ENCODE measurements at regions not wholly inside any gene's neighbourhood (a gene's known extent, or its start where the extent isn't known, plus 50 kb on each side); places are given as distances from the start of the nearest gene placed in this dataset.

DNA sequence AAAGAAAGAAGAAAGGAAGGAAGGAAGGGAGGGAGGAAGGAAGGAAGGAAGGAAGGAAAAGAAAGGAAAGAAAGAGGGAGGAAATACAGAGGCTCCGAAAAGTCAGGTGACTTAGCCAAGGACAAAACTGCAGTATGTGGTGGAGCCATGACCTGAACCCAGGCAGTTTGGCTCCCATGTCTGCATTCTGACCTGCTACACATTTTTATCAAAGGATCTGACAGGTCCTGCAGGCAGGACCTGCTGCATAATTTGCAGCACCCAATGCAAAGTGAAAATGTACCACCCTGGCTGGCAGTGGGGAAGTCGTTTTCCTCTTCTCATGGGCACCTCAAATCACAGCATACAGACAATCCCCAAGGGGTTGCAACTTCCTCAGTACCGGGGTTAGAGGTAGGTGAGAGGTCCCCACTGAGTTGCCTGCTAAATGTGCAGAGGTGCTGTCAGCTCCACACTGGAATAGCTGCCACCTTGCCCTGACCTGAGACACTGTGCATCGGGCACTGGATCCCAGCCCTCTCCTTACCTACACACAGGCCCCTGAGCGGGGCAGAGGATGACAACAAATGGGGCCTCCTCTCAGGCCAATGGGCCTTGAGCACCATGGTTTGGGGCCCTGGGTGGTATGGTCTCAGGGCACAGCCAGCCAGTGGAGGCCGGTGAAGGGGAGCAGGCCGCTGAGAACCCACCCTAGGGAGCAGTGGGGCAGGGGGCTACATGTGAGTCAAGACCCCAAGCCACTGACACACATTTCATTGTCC is 175.1 kb downstream of the SHQ1 start:
- no peaks in the 10 kb centered on the region for H3K4me1 Mint-ChIP-seq
- DNase-seq: no peak
- no peak overlapping the region for H3K4me3 Mint-ChIP-seq
- no peak overlapping the region for H3K27ac Mint-ChIP-seq
- CTCF ChIA-PET: interaction anchor here (2.4 kb wide), 1 partner anchor 7 kb away, joined by 7 read pairs; no protein-coding TSS in a partner anchor
- H3K9me3 Mint-ChIP-seq: no peaks in the 10 kb centered on the region
- POLR2A ChIA-PET: no interaction called here
- no peaks in the 10 kb centered on the region for H3K36me3 Mint-ChIP-seq (ENCODE audit: low read depth)
- H3K27me3 Mint-ChIP-seq: no peaks in the 10 kb centered on the region

DNA sequence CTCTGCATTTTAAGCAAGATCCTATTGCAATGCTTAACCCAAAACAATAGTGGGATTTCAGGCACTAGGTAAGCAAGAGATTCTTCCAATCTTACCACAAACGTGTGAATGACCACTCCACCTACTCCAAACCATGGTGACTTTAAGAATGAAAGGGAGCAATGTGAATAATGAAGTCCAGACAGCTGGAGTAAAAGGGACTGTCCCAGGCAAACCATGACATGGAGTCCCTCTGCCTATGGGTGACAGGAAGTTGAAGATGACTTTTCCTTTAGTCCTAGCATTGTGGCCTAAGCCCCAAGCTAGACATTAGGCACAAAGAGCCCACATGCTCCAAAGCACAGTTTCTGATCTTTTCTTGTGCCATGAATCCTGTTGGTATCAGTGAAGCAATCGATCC is 179.0 kb downstream of the SHQ1 start:
- Mint-ChIP-seq H3K36me3 (ENCODE audit: low read depth) (no peaks in the 10 kb centered on the region), H3K4me1 (no peaks in the 10 kb centered on the region), H3K27ac (no peak overlapping the region), H3K27me3 (no peaks in the 10 kb centered on the region), H3K9me3 (no peaks in the 10 kb centered on the region), H3K4me3 (no peak overlapping the region)
- DNase-seq: no peak
- POLR2A ChIA-PET: no interaction called here
- CTCF ChIA-PET: no interaction called here

DNA sequence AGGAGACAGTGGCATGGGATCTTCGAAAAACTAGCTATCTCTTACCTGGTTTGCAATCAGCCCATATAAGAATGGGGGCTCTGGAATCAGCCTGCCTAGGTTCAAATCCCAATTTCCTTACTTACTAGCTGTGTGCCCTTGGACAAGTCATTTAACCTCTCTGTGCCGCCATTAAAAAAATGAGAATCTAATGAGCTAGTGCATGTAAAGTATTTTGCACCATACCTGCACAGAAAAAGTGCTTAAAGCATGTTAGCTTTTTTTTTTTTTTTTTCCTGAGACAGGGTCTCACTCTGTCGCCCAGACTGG is 181.8 kb downstream of the SHQ1 start:
- H3K27me3 Mint-ChIP-seq: no peaks in the 10 kb centered on the region

DNA sequence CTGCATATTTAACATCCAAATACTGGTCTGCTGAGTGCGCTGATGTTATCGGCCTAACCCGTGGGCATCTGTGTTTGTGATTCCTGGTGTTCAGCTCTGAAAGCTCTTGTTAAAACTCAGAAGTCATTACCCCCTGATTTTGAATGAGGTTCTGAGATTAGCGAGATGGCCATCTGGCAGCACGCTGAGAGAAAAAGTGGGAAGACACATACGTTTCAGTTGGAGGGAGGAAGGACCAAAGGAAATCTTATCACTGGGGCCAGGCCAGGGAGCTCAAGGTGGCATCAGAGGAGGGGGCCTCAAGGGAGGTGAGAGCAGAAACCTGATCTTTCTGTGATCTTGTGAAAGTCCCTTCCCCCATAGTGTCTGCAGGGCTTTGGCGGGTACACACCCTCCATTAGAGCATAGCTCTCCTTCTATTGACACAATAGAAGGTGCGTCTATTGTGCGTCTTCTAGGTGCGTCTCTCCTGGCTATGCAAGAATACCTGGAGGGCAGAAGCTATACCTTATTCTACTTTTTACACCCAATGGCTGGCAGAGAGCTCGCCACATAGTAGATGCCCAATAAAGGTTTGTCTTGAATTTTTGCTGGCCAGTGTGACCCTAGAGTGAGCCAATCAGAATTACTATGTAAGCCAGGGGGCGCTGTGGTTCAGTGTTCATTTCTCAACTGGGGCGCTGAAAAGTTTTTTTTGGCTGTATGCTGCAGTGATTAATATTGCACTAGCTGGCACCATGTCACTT is 182.4 kb downstream of the SHQ1 start:
- H3K4me3 Mint-ChIP-seq: no peak overlapping the region
- ChIA-PET CTCF (interaction anchor here (0.7 to 2.4 kb wide), 20 partner anchors 8 to 790 kb away, joined by 3 to 27 read pairs (median 3); no protein-coding TSS in a partner anchor), POLR2A (no interaction called here)
- no peaks in the 10 kb centered on the region for H3K9me3 Mint-ChIP-seq
- no peaks in the 10 kb centered on the region for H3K4me1 Mint-ChIP-seq
- no peak overlapping the region for H3K27ac Mint-ChIP-seq
- H3K27me3 Mint-ChIP-seq: no peaks in the 10 kb centered on the region
- DNase-seq: peak; percentile 67
- H3K36me3 Mint-ChIP-seq (ENCODE audit: low read depth): no peaks in the 10 kb centered on the region

More for the DNA sequence above, 181.8 kb downstream of the SHQ1 start:
- DNase-seq: no peak
- H3K4me1 Mint-ChIP-seq: no peaks in the 10 kb centered on the region
- ChIA-PET CTCF (interaction anchor here (0.7 to 2.4 kb wide), 14 partner anchors 8 to 791 kb away, joined by 3 to 27 read pairs (median 3); no protein-coding TSS in a partner anchor), POLR2A (no interaction called here)
- H3K27ac Mint-ChIP-seq: no peak overlapping the region
- H3K36me3 Mint-ChIP-seq (ENCODE audit: low read depth): no peaks in the 10 kb centered on the region
- no peaks in the 10 kb centered on the region for H3K9me3 Mint-ChIP-seq
- H3K4me3 Mint-ChIP-seq: no peak overlapping the region

DNA sequence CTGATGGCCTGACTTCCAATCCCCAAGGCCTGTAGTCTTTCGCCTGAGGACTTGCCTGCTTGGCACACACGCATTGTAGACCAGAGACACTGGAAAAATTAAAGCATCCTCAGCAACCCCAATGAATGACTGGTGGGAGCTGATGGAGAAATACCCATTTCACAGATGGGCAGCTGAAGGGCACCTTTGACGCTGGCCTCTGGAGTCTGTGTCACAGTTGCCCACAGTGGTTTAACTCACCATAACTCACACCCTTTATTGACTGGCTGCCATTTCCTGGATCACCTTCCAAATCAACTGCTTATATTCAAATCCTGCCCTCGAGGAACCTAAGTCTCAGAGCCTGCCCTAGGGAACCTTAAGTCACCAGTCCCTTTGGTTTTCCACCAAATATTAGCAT is 183.1 kb downstream of the SHQ1 start:
- ChIA-PET CTCF (interaction anchor here (0.9 to 2.4 kb wide), 8 partner anchors 8 to 790 kb away, joined by 3 to 27 read pairs (median 4); no protein-coding TSS in a partner anchor), POLR2A (no interaction called here)
- H3K27me3 Mint-ChIP-seq: no peaks in the 10 kb centered on the region
- H3K27ac Mint-ChIP-seq: no peak overlapping the region
- no peaks in the 10 kb centered on the region for H3K4me1 Mint-ChIP-seq
- no peaks in the 10 kb centered on the region for H3K36me3 Mint-ChIP-seq (ENCODE audit: low read depth)
- H3K4me3 Mint-ChIP-seq: no peak overlapping the region
- H3K9me3 Mint-ChIP-seq: no peaks in the 10 kb centered on the region
- no peak for DNase-seq

DNA sequence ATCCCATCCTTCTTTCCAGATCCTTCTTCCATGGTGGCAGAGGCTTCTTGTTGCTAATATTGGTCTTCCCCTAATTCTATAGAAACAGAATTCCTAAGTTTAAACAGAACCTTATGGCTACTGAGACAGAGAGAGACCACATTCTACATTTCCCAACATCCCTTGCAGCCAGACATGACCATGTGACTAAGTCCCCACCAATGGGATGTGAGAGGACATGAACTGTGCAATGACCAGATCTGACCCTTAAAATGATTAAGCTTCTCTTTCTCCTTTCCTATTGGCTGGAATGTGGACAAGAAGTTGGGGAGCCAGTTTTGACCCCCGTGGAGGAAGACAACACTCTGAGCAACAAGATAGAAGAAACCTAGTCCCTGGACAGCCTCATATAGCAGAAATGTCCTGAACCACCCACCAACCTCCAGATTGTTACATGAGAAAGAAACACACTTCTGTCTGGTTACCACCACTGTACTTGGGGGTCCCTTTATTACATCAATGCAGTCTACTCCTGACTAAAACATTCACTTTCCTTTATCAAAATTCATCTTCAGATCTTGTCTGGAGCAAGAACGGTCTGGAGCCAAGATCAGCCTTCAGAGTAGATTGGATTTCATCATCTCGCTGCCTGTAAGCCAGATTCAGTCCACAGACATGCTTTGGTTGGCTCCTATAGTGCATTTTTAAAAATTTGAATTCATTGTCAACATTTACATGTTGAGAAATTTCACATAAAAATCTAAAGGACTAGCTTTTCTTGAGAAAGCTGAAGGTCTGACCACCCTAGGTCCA is 183.9 kb downstream of the SHQ1 start:
- Mint-ChIP-seq H3K36me3 (ENCODE audit: low read depth) (no peaks in the 10 kb centered on the region), H3K4me1 (no peaks in the 10 kb centered on the region), H3K27me3 (no peaks in the 10 kb centered on the region), H3K4me3 (no peak overlapping the region), H3K9me3 (no peaks in the 10 kb centered on the region), H3K27ac (no peak overlapping the region)
- POLR2A ChIA-PET: no interaction called here
- CTCF ChIA-PET: interaction anchor here (1.0 kb wide), 1 partner anchor 45 kb away, joined by 3 read pairs; no protein-coding TSS in a partner anchor
- no peak for DNase-seq

DNA sequence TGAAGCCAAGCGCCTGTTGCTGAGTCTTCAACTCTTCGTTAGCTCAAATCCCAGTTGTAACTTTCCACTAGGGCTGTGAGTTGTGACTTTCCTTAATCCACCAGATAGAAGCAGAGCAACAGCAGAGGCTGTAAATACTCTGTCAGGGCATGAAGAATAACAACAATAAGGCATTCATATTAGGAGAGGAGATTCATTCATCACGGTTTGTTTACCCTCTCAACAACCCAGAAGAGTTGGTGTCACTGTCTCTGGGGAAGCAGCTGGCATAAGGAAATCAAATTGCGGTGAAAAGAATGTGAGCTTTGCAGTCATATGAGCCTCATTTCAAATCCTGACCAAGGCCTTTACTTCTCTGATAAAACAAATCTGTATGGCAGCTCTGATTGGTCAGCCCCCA is 184.8 kb downstream of the SHQ1 start:
- Mint-ChIP-seq H3K36me3 (ENCODE audit: low read depth) (no peaks in the 10 kb centered on the region), H3K4me3 (no peak overlapping the region), H3K27me3 (no peaks in the 10 kb centered on the region), H3K27ac (no peak overlapping the region), H3K4me1 (peaks cover 2% of the 10 kb centered on the region), H3K9me3 (no peaks in the 10 kb centered on the region)
- ChIA-PET CTCF (no interaction called here), POLR2A (no interaction called here)
- no peak for DNase-seq

DNA sequence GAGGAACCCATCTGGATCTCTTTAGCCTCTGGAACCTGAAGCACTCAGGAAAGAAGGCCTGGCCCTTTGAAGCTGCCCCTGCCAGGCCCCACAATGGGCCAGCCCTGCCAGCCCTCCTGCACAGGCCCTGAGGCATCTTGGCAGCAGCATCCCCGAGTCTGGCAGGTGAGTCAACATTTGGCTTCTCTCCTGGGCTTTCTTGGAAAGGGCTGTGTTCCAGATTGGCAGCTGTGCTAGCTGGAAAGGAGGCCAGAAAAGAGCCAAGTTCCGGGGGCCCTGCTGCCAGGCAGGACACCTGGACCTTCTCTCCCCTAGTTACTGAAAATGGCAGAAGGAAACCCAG is 187.2 kb downstream of the SHQ1 start:
- H3K4me3 Mint-ChIP-seq: no peak overlapping the region
- H3K36me3 Mint-ChIP-seq (ENCODE audit: low read depth): no peaks in the 10 kb centered on the region
- no peaks in the 10 kb centered on the region for H3K9me3 Mint-ChIP-seq
- POLR2A ChIA-PET: no interaction called here
- no peaks in the 10 kb centered on the region for H3K27me3 Mint-ChIP-seq
- CTCF ChIA-PET: interaction anchor here (1.1 kb wide), 1 partner anchor 160 kb away, joined by 4 read pairs; no protein-coding TSS in a partner anchor
- H3K4me1 Mint-ChIP-seq: peaks cover 13% of the 10 kb centered on the region
- H3K27ac Mint-ChIP-seq: no peak overlapping the region
- DNase-seq: no peak

DNA sequence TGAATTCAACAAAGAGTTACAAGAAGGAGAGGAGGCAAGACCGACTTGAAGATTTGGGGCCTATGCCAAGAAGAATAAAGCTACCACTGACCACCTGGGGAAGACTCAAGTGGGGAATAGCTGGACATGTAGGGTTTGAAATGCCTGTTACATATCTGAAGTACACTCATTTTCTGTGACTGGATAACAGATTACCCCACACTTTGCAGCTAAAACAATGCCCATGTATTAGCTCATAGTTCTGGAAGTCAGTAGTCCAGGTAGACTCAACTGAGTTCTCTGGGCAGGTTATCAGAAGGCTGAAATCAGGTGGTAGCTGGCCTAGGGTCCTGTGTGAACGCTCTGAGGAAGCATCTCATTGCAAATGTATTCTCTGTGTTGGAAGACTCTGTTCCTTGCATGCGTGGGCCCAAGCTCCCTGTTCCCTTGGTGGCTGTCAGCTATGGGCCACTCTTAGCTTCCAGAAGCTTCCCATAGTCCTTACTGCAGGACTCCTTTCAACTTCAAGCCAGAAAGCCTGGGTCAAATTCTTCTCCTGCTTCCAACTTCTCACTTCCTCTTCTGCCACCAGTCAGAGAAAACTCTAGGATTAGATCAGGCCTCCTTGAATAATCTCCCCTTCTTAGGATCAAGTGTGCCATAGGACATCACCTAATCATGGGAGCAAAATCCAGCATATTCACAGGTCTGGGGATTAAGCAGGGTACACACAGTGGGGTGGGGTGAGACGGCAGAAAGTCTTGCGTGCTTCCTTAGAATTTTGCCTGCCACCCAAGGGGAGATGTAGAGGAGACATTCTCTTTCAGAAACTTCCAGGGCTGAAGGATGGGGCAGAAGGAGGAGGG is 187.8 kb downstream of the SHQ1 start:
- DNase-seq: no peak
- Mint-ChIP-seq H3K27me3 (no peaks in the 10 kb centered on the region), H3K36me3 (ENCODE audit: low read depth) (no peaks in the 10 kb centered on the region), H3K27ac (no peak overlapping the region), H3K4me3 (no peak overlapping the region), H3K4me1 (peaks cover 13% of the 10 kb centered on the region), H3K9me3 (no peaks in the 10 kb centered on the region)
- ChIA-PET POLR2A (no interaction called here), CTCF (interaction anchor here (0.9 to 1.6 kb wide), 4 partner anchors 10 to 161 kb away, joined by 3 to 7 read pairs (median 4); no protein-coding TSS in a partner anchor)

DNA sequence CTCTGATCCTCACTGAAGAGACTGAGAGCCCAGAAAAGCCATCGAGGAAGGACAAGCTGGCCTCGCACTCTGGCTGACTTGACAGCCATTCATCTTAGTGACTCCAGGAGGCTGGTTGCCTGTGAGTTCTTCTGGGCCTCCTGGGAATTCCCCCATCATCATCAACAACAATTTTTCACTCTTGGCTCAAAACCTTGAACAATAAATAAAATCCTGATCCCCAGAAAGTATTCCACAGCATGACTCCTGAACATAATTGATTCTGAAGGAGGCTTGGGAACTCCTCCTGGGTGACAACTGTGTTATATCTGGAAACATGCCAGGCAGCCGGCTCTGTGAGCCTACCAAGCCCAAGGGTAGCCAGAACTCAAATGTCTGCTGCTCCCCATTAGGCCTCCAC is 188.6 kb downstream of the SHQ1 start:
- ChIA-PET CTCF (interaction anchor here (1.4 to 1.6 kb wide), 2 partner anchors 14 to 32 kb away, joined by 4 to 7 read pairs; no protein-coding TSS in a partner anchor), POLR2A (no interaction called here)
- Mint-ChIP-seq H3K4me3 (no peak overlapping the region), H3K27ac (no peak overlapping the region), H3K4me1 (peaks cover 16% of the 10 kb centered on the region), H3K27me3 (peaks cover 5% of the 10 kb centered on the region), H3K9me3 (no peaks in the 10 kb centered on the region), H3K36me3 (ENCODE audit: low read depth) (no peaks in the 10 kb centered on the region)
- DNase-seq: no peak

DNA sequence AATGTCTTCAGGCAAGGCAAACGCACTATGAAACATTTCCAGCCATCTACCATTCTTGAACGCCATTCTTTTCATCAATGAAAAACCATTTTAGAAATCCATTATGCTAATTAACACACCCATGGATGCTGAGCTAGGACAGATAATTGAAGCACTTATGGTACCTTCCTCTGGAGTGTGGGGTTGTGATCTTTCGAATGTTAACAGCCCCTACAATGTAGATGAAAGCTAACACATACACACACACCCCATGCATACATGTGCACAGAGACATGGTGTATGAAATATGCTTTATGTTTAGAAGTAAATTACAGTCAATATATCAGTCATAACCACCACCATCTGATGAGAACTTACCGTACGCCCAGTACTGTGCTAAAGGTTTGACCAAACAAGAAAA is 189.1 kb downstream of the SHQ1 start:
- DNase-seq: no peak
- CTCF ChIA-PET: interaction anchor here (1.4 to 1.6 kb wide), 2 partner anchors 14 to 32 kb away, joined by 4 to 7 read pairs; no protein-coding TSS in a partner anchor
- H3K36me3 Mint-ChIP-seq (ENCODE audit: low read depth): no peaks in the 10 kb centered on the region

DNA sequence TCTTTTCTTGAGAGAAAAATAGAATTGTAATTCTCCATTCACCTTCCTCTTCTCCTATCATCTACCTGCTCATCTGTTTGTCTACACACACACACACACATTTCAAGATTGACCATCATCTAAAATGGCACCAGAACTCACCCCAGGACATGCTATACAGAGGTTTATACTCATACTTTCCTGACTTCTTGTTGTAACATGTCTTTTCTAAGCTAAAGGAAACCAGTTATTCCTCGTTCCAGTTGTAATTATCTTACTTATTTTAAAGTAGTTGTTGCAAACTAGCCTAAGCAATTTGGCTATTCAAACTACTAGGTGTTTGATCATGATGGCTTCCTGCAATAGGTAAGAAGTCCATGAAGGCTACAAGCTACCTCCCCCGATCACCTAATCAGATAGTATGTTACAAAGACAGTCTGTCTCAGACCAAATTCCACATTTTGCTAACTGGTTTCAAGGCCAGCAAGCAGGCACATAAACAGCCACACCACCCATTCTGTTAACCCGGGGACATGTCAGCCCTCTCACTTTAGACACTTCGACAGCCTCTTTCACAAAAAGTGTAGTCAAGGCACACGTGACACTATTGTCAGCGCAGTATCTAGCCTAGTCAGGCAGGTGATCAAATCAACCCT is 189.7 kb downstream of the SHQ1 start:
- Mint-ChIP-seq H3K4me3 (no peak overlapping the region), H3K27me3 (peaks cover 7% of the 10 kb centered on the region), H3K9me3 (no peaks in the 10 kb centered on the region), H3K36me3 (ENCODE audit: low read depth) (no peaks in the 10 kb centered on the region), H3K27ac (no peak overlapping the region), H3K4me1 (peaks cover 16% of the 10 kb centered on the region)
- no peak for DNase-seq
- POLR2A ChIA-PET: no interaction called here
- CTCF ChIA-PET: interaction anchor here (1.1 to 1.6 kb wide), 4 partner anchors 8 to 164 kb away, joined by 4 to 7 read pairs (median 4); no protein-coding TSS in a partner anchor

More for the DNA sequence above, 189.1 kb downstream of the SHQ1 start:
- POLR2A ChIA-PET: no interaction called here
- Mint-ChIP-seq H3K4me1 (peaks cover 16% of the 10 kb centered on the region), H3K27ac (no peak overlapping the region), H3K9me3 (no peaks in the 10 kb centered on the region), H3K27me3 (peaks cover 7% of the 10 kb centered on the region), H3K4me3 (no peak overlapping the region)
